HepG2 (cell line): ENCODE measurements at regions not wholly inside any gene's neighbourhood (a gene's known extent, or its start where the extent isn't known, plus 50 kb on each side); places are given as distances from the start of the nearest gene placed in this dataset.

Experiments
- ATAC-seq: fragments of 200-7000 bp; cut with Tn5 transposase; 3 replicates; pipeline ENCODE4 v1.9.1; 2020; ENCODE audit warnings: mild to moderate bottlenecking, moderate library complexity
- BruUV-seq: library from RNA; stranded (reverse); fragments of 400-500 nt; replicated peaks from 2 replicates; lab custom pipeline; 2021; lab: Mats Ljungman, UMichigan
- CTCF ChIA-PET: fragments of 300-600 bp; formaldehyde crosslinking; extraction: SDS; loops from one replicate; lab custom pipeline; 2021; ENCODE audit warnings: low total read pairs, inconsistent platforms, low intra/inter-chr PET ratio; lab: Yijun Ruan, JAX
- POLR2A ChIA-PET: fragments of 350-600 bp; sonication (Branson Sonifier 250); formaldehyde crosslinking; loops from one replicate; lab custom pipeline; 2020; ENCODE audit warnings: antibody characterized with exemption, inconsistent platforms; lab: Yijun Ruan, JAX
- DNase-seq: peaks from one replicate; pipeline ENCODE4 v3.0.0-alpha.2; 2015; ENCODE audit warnings: low spot score
- FAIRE-seq: peaks from 3 replicates; lab custom pipeline; 2011; peaks lifted over from hg19 to GRCh38; lab: Jason Lieb, UNC
- H2AFZ ChIP-seq: one replicate; pipeline ENCODE4 v1.6.1; 2011; ENCODE audit warnings: low read length, inconsistent platforms
- H3K27ac ChIP-seq: fragments of 300-600 bp; 3 replicates; pipeline ENCODE4 v1.8.0; 2011; ENCODE audit warnings: mixed run types, mild to moderate bottlenecking, mixed read lengths, low read length, inconsistent platforms; ENCODE audit not compliant: insufficient read depth; ENCODE audit errors: extremely low read length
- H3K27me3 ChIP-seq, 2 experiments: fragments of 200-600 bp in 1 of 2; 2 replicates in 1 of 2; 3 replicates in 1 of 2; pipeline versions ENCODE4 v1.6.0 to v1.8.0; 2011; ENCODE audit warnings: low read length in 2 of 2, mild to moderate bottlenecking in 2 of 2, moderate library complexity in 2 of 2, inconsistent platforms in 1 of 2; ENCODE audit not compliant: insufficient read depth in 2 of 2, control insufficient read depth in 1 of 2
- H3K36me3 ChIP-seq, 2 experiments: fragments of 200-600 bp in 1 of 2; replicated peaks in 1 of 2; 2 replicates in 1 of 2; 3 replicates in 1 of 2; pipeline versions ENCODE4 v1.5.1 to v1.8.0; 2011; ENCODE audit warnings: low read length in 2 of 2, inconsistent platforms in 1 of 2; ENCODE audit not compliant: insufficient read depth in 2 of 2, control insufficient read depth in 1 of 2
- H3K4me1 ChIP-seq: 2 replicates; pipeline ENCODE4 v1.5.1; 2012; ENCODE audit warnings: low read length, inconsistent platforms; ENCODE audit not compliant: insufficient read depth
- H3K4me2 ChIP-seq: 2 replicates; pipeline ENCODE4 v1.6.0; 2011; ENCODE audit warnings: low read depth, low read length, inconsistent platforms
- H3K4me3 ChIP-seq, 3 experiments: fragments of 200-600 bp in 1 of 3; sonication (generic), shearing (Covaris generic) in 1 of 3; replicated peaks in 1 of 3; 2 replicates each; pipeline ENCODE4 v1.5.1; 2011 to 2016; ENCODE audit warnings: low read length in 3 of 3, inconsistent platforms in 2 of 3, low read depth in 2 of 3, mild to moderate bottlenecking in 2 of 3, control low read depth in 1 of 3, mixed read lengths in 1 of 3; ENCODE audit not compliant: insufficient read depth in 1 of 3
- H3K79me2 ChIP-seq: one replicate; pipeline ENCODE4 v1.6.1; 2011; ENCODE audit warnings: low read length, inconsistent platforms; ENCODE audit not compliant: insufficient read depth
- H3K9ac ChIP-seq: 2 replicates; pipeline ENCODE4 v1.6.0; 2011; ENCODE audit warnings: mild to moderate bottlenecking, low read depth, low read length, inconsistent platforms; ENCODE audit not compliant: insufficient read depth
- H3K9me3 ChIP-seq: 2 replicates; pipeline ENCODE4 v1.5.1; 2012; ENCODE audit warnings: mild to moderate bottlenecking, low read length
- H4K20me1 ChIP-seq: 2 replicates; pipeline ENCODE4 v1.6.0; 2011; ENCODE audit warnings: inconsistent platforms, mild to moderate bottlenecking, low read length, moderate library complexity; ENCODE audit not compliant: insufficient read depth
- ERF ChIP-seq: IDR thresholded peaks from 2 replicates; pipeline ENCODE4 v1.6.1; 2018; ENCODE audit warnings: missing biosample characterization, missing genetic modification reagents
- MAF1 ChIP-seq: sonication (generic); formaldehyde crosslinking; IDR thresholded peaks from 2 replicates; pipeline ENCODE4 v1.5.0; 2020; ENCODE audit warnings: missing genetic modification reagents, borderline replicate concordance
- MTA1 ChIP-seq: sonication (generic); formaldehyde crosslinking; IDR thresholded peaks from 2 replicates; pipeline ENCODE4 v1.4.0; 2020; ENCODE audit warnings: missing genetic modification reagents, mild to moderate bottlenecking, borderline replicate concordance
- NCOR1 ChIP-seq: fragments of 200-600 bp; sonication (generic); IDR thresholded peaks from 2 replicates; pipeline ENCODE4 v1.7.0; 2017; ENCODE audit warnings: antibody characterized with exemption, low read length, borderline replicate concordance
- NRL ChIP-seq: sonication (generic); formaldehyde crosslinking; IDR thresholded peaks from 2 replicates; pipeline ENCODE4 v1.5.0; 2020; ENCODE audit warnings: missing genetic modification reagents, mild to moderate bottlenecking, moderate library complexity, borderline replicate concordance
- RFX3 ChIP-seq: IDR thresholded peaks from 2 replicates; pipeline ENCODE4 v1.6.1; 2016; ENCODE audit warnings: missing biosample characterization, missing genetic modification reagents
- SYNCRIP ChIP-seq: fragments of 200-400 bp; formaldehyde crosslinking; IDR thresholded peaks from 2 replicates; pipeline ENCODE4 v1.6.1; 2018; ENCODE audit warnings: mild to moderate bottlenecking, low read depth, low read length; ENCODE audit not compliant: insufficient read depth
- ZNF263 ChIP-seq: sonication (generic); formaldehyde crosslinking; IDR thresholded peaks from 2 replicates; pipeline ENCODE4 v1.4.0; 2020; ENCODE audit warnings: missing genetic modification reagents
- ZNF616 ChIP-seq: sonication (generic); formaldehyde crosslinking; IDR thresholded peaks from 2 replicates; pipeline ENCODE4 v1.5.0; 2020; ENCODE audit warnings: low read depth, mild to moderate bottlenecking, missing genetic modification reagents
- ZNF670 ChIP-seq: sonication (generic); formaldehyde crosslinking; IDR thresholded peaks from 2 replicates; pipeline ENCODE4 v1.8.0; 2022; ENCODE audit warnings: mild to moderate bottlenecking, missing genetic modification reagents, borderline replicate concordance
- WGBS: methylation state at CpG from one replicate; pipeline ENCODE4 v1.1.6; 2017; ENCODE audit warnings: low lambda C conversion rate; 5-methylcytosine and 5-hydroxymethylcytosine counted together
- in situ Hi-C: cut with HindIII; loops from 2 replicates; pipeline ENCODE4 v1.10.0; 2017; ENCODE audit warnings: low pct_unique_long_range_greater_than_20kb; ENCODE audit not compliant: extremely low pct_ligation_motif_present
- intact Hi-C: fragments of 100-400 bp; cut with micrococcal nuclease; formaldehyde crosslinking; loops from one replicate; pipeline ENCODE4 v1.10.0; 2022; ENCODE audit not compliant: unreplicated experiment
- TF ChIP-seq, protein P1 (sequence below): sonication (generic); formaldehyde crosslinking; IDR thresholded peaks from 2 replicates; pipeline ENCODE4 v1.4.0; 2020; ENCODE audit warnings: missing genetic modification reagents, borderline replicate concordance
- TF ChIP-seq, protein P2 (sequence below): conservative IDR thresholded peaks from 2 replicates; pipeline ENCODE4 v1.6.1; 2018; ENCODE audit warnings: missing genetic modification reagents
- TF ChIP-seq, protein P3 (sequence below): sonication (generic); formaldehyde crosslinking; IDR thresholded peaks from 2 replicates; pipeline ENCODE4 v1.4.0; 2020; ENCODE audit warnings: missing genetic modification reagents
- TF ChIP-seq, protein P4 (sequence below): sonication (generic); formaldehyde crosslinking; IDR thresholded peaks from 2 replicates; pipeline ENCODE4 v1.9.0; 2022; ENCODE audit warnings: low read depth, missing genetic modification reagents
- TF ChIP-seq, protein P5 (sequence below): sonication (generic); formaldehyde crosslinking; IDR thresholded peaks from 2 replicates; pipeline ENCODE4 v1.4.0; 2020; ENCODE audit warnings: missing genetic modification reagents

DNA sequence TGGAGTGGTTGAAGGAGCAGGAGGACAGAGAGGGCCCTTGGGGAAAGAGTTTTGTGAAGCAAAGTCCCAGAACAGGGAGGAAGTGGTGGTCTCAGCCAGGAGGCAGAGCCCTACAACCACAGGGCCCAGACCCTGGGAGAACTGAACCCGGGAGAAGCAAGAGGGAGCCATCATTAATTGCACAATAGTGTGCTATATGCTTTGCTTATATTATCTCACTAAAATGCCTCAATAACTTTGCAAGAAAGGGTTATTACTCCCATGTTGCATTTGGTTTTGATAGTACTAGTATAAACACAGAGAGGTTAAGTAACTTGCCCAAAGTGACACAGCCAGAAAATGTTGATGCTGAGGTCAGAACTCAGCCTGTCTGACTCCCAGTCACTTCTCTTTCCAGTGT is 124.3 kb downstream of the FOXD2 start (continued):
- TF ChIP-seq, protein P1, sequence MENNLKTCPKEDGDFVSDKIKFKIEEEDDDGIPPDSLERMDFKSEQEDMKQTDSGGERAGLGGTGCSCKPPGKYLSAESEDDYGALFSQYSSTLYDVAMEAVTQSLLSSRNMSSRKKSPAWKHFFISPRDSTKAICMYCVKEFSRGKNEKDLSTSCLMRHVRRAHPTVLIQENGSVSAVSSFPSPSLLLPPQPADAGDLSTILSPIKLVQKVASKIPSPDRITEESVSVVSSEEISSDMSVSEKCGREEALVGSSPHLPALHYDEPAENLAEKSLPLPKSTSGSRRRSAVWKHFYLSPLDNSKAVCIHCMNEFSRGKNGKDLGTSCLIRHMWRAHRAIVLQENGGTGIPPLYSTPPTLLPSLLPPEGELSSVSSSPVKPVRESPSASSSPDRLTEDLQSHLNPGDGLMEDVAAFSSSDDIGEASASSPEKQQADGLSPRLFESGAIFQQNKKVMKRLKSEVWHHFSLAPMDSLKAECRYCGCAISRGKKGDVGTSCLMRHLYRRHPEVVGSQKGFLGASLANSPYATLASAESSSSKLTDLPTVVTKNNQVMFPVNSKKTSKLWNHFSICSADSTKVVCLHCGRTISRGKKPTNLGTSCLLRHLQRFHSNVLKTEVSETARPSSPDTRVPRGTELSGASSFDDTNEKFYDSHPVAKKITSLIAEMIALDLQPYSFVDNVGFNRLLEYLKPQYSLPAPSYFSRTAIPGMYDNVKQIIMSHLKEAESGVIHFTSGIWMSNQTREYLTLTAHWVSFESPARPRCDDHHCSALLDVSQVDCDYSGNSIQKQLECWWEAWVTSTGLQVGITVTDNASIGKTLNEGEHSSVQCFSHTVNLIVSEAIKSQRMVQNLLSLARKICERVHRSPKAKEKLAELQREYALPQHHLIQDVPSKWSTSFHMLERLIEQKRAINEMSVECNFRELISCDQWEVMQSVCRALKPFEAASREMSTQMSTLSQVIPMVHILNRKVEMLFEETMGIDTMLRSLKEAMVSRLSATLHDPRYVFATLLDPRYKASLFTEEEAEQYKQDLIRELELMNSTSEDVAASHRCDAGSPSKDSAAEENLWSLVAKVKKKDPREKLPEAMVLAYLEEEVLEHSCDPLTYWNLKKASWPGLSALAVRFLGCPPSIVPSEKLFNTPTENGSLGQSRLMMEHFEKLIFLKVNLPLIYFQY: no peak
- TF ChIP-seq, protein P2, sequence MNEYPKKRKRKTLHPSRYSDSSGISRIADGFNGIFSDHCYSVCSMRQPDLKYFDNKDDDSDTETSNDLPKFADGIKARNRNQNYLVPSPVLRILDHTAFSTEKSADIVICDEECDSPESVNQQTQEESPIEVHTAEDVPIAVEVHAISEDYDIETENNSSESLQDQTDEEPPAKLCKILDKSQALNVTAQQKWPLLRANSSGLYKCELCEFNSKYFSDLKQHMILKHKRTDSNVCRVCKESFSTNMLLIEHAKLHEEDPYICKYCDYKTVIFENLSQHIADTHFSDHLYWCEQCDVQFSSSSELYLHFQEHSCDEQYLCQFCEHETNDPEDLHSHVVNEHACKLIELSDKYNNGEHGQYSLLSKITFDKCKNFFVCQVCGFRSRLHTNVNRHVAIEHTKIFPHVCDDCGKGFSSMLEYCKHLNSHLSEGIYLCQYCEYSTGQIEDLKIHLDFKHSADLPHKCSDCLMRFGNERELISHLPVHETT: no peak
- TF ChIP-seq, all 625 proteins: peak for 0

DNA sequence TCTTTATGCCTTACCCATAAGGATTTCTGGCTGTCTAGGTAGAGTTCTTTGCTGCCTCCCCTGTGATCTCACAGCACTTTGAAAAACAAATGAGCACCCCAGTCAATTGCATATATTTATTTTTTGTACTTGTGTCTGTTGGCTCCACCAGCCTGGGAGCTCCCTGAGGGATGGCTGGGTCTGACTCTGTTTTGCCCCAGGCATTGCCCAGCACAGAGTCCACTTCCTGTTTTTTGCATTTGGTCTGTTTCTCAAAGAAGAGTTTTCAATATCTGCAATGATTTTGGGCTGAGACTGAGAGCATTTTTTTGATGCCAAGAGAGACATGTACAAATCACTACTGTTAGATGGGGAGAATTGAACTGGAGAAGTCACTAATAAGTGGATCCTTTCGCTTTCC is 125.0 kb downstream of the FOXD2 start:
- WGBS: 50% methylated on average over 1 of the region's 1 CpG
- Histone ChIP-seq H3K4me1 (peaks cover 21% of the 10 kb centered on the region), H3K4me2 (no peak overlapping the region), H2AFZ (no peak overlapping the region), H3K36me3 (no peaks in the 10 kb centered on the region), H3K27me3 (peaks cover 0 to 2% of the 10 kb centered on the region in 2 experiments; a peak in 2 of 5 replicates), H3K4me3 (no peak overlapping the region), H3K27ac (no peak overlapping the region), H3K79me2 (no peaks in the 10 kb centered on the region), H4K20me1 (peaks cover 2% of the 10 kb centered on the region; the same call in 1 of the 2 replicates), H3K9ac (no peak overlapping the region), H3K9me3 (no peaks in the 10 kb centered on the region)
- DNase-seq (no peak), ATAC-seq (no peak), FAIRE-seq (no peak)
- POLR2A ChIA-PET: no interaction called here
- no TSS peak for BruUV-seq
- intact Hi-C loops: no loop called here
- CTCF ChIA-PET: no interaction called here
- in situ Hi-C loops: no loop called here
- no peak for TF ChIP-seq NRL
- TF ChIP-seq, protein P3, sequence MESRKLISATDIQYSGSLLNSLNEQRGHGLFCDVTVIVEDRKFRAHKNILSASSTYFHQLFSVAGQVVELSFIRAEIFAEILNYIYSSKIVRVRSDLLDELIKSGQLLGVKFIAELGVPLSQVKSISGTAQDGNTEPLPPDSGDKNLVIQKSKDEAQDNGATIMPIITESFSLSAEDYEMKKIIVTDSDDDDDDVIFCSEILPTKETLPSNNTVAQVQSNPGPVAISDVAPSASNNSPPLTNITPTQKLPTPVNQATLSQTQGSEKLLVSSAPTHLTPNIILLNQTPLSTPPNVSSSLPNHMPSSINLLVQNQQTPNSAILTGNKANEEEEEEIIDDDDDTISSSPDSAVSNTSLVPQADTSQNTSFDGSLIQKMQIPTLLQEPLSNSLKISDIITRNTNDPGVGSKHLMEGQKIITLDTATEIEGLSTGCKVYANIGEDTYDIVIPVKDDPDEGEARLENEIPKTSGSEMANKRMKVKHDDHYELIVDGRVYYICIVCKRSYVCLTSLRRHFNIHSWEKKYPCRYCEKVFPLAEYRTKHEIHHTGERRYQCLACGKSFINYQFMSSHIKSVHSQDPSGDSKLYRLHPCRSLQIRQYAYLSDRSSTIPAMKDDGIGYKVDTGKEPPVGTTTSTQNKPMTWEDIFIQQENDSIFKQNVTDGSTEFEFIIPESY (CRISPR knock-in tag): no peak
- TF ChIP-seq, protein P4, sequence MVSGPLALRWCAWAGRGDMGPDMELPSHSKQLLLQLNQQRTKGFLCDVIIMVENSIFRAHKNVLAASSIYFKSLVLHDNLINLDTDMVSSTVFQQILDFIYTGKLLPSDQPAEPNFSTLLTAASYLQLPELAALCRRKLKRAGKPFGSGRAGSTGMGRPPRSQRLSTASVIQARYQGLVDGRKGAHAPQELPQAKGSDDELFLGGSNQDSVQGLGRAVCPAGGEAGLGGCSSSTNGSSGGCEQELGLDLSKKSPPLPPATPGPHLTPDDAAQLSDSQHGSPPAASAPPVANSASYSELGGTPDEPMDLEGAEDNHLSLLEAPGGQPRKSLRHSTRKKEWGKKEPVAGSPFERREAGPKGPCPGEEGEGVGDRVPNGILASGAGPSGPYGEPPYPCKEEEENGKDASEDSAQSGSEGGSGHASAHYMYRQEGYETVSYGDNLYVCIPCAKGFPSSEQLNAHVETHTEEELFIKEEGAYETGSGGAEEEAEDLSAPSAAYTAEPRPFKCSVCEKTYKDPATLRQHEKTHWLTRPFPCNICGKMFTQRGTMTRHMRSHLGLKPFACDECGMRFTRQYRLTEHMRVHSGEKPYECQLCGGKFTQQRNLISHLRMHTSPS (CRISPR knock-in tag): no peak
- TF ChIP-seq MAF1 (CRISPR knock-in tag): no peak
- TF ChIP-seq, protein P5, sequence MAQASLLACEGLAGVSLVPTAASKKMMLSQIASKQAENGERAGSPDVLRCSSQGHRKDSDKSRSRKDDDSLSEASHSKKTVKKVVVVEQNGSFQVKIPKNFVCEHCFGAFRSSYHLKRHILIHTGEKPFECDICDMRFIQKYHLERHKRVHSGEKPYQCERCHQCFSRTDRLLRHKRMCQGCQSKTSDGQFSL (CRISPR knock-in tag): no peak
- no peak for TF ChIP-seq RFX3 (CRISPR knock-in tag)
- no peak for TF ChIP-seq MTA1 (CRISPR knock-in tag)
- TF ChIP-seq SYNCRIP: no peak
- no peak for TF ChIP-seq ZNF670
- TF ChIP-seq NCOR1: no peak
- TF ChIP-seq ERF (CRISPR knock-in tag): no peak
- TF ChIP-seq ZNF263 (CRISPR knock-in tag): no peak
- TF ChIP-seq ZNF616 (CRISPR knock-in tag): no peak
